Osteoblast (primary cell): ENCODE measurements at regions not wholly inside any gene's neighbourhood (a gene's known extent, or its start where the extent isn't known, plus 50 kb on each side); places are given as distances from the start of the nearest gene placed in this dataset.

Experiments used
- DNase-seq: peaks from one replicate; pipeline ENCODE4 v3.0.0; 2011; ENCODE audit warnings: low spot score, mixed read lengths; ENCODE audit not compliant: insufficient read length; ENCODE audit errors: missing footprints
- H2AFZ ChIP-seq: 2 replicates; pipeline ENCODE4 v1.6.0; 2011; ENCODE audit warnings: mild to moderate bottlenecking, low read length
- H3K27ac ChIP-seq: 2 replicates; pipeline ENCODE4 v1.5.1; 2011; ENCODE audit warnings: mild to moderate bottlenecking, low read depth, low read length, moderate library complexity
- H3K27me3 ChIP-seq: 2 replicates; pipeline ENCODE4 v1.6.0; 2012; ENCODE audit warnings: mild to moderate bottlenecking, control low read depth, inconsistent platforms, low read length, moderate library complexity; ENCODE audit not compliant: insufficient read depth
- H3K36me3 ChIP-seq: 2 replicates; pipeline ENCODE4 v1.5.1; 2011; ENCODE audit warnings: mild to moderate bottlenecking, low read length, control low read depth, moderate library complexity; ENCODE audit not compliant: insufficient read depth
- H3K4me1 ChIP-seq: 2 replicates; pipeline ENCODE4 v1.5.1; 2011; ENCODE audit warnings: mild to moderate bottlenecking, low read length, control low read depth, moderate library complexity; ENCODE audit not compliant: insufficient read depth
- H3K4me2 ChIP-seq: 2 replicates; pipeline ENCODE4 v1.6.0; 2011; ENCODE audit warnings: mild to moderate bottlenecking, low read length; ENCODE audit not compliant: insufficient read depth
- H3K4me3 ChIP-seq: fragments of 200-600 bp; sonication (generic); 3 replicates; pipeline ENCODE4 v1.5.1; 2012; ENCODE audit warnings: mild to moderate bottlenecking, low read length, inconsistent platforms; ENCODE audit not compliant: insufficient read depth
- H3K79me2 ChIP-seq: 2 replicates; pipeline ENCODE4 v1.6.0; 2012; ENCODE audit warnings: mild to moderate bottlenecking, low read length, control low read depth, inconsistent platforms; ENCODE audit not compliant: insufficient read depth
- H3K9me3 ChIP-seq: 2 replicates; pipeline ENCODE4 v1.5.1; 2011; ENCODE audit warnings: low read depth, low read length, control low read depth
- H4K20me1 ChIP-seq: 2 replicates; pipeline ENCODE4 v1.6.0; 2012; ENCODE audit warnings: mild to moderate bottlenecking, low read length, control low read depth; ENCODE audit not compliant: insufficient read depth
- TF ChIP-seq, protein P1 (sequence below): IDR thresholded peaks from 2 replicates; pipeline ENCODE4 v1.5.1; 2011; ENCODE audit warnings: mild to moderate bottlenecking, low read depth, low read length, moderate library complexity; ENCODE audit errors: extremely low read depth

- H3K27me3 ChIP-seq: no peaks in the 10 kb centered on the region
- no peak overlapping the region for H3K4me3 ChIP-seq
- no peaks in the 10 kb centered on the region for H3K9me3 ChIP-seq
- TF ChIP-seq, protein P1, sequence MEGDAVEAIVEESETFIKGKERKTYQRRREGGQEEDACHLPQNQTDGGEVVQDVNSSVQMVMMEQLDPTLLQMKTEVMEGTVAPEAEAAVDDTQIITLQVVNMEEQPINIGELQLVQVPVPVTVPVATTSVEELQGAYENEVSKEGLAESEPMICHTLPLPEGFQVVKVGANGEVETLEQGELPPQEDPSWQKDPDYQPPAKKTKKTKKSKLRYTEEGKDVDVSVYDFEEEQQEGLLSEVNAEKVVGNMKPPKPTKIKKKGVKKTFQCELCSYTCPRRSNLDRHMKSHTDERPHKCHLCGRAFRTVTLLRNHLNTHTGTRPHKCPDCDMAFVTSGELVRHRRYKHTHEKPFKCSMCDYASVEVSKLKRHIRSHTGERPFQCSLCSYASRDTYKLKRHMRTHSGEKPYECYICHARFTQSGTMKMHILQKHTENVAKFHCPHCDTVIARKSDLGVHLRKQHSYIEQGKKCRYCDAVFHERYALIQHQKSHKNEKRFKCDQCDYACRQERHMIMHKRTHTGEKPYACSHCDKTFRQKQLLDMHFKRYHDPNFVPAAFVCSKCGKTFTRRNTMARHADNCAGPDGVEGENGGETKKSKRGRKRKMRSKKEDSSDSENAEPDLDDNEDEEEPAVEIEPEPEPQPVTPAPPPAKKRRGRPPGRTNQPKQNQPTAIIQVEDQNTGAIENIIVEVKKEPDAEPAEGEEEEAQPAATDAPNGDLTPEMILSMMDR: no peak
- H3K27ac ChIP-seq: no peak overlapping the region
- H3K4me1 ChIP-seq: no peaks in the 10 kb centered on the region
- no peak overlapping the region for H3K4me2 ChIP-seq
- H3K36me3 ChIP-seq: no peaks in the 10 kb centered on the region
- no peaks in the 10 kb centered on the region for H4K20me1 ChIP-seq
- H3K79me2 ChIP-seq: no peaks in the 10 kb centered on the region
- no peak overlapping the region for H2AFZ ChIP-seq
- DNase-seq: peak; percentile 25
Observed at GRCh38 chr7:98040626-98041360, 50.8 kb upstream of the OCM2 start.

DNA sequence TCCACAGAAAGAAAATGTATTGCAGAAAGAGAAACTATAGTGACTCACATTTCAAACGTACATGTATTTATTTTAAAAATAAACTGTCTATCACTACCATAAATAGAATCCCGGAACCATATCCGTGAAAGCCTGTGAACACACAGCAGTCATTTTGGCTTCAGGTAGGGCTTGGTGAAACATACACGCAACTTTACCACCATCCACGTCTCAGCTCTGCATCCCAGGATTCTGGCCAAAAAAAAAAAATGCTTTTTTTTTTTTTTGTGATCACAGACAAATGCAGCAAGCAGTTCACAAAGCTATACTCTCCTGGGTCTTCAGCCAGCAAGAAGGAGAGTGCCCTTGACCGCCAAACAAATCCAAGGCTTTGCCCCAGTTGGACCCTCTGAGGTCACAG lies 56.8 kb upstream of the OCM2 start:
- no peaks in the 10 kb centered on the region for H3K79me2 ChIP-seq
- H2AFZ ChIP-seq: peak overlapping the region; percentile 47
- H3K4me3 ChIP-seq: no peak overlapping the region
- no peak overlapping the region for H3K27ac ChIP-seq
- no peak overlapping the region for H3K4me2 ChIP-seq
- H3K27me3 ChIP-seq: no peaks in the 10 kb centered on the region
- H3K9me3 ChIP-seq: no peaks in the 10 kb centered on the region
- DNase-seq: peak; percentile 5
- no peaks in the 10 kb centered on the region for H3K4me1 ChIP-seq
- TF ChIP-seq, protein P1: no peak
- no peaks in the 10 kb centered on the region for H3K36me3 ChIP-seq
- no peaks in the 10 kb centered on the region for H4K20me1 ChIP-seq

DNA sequence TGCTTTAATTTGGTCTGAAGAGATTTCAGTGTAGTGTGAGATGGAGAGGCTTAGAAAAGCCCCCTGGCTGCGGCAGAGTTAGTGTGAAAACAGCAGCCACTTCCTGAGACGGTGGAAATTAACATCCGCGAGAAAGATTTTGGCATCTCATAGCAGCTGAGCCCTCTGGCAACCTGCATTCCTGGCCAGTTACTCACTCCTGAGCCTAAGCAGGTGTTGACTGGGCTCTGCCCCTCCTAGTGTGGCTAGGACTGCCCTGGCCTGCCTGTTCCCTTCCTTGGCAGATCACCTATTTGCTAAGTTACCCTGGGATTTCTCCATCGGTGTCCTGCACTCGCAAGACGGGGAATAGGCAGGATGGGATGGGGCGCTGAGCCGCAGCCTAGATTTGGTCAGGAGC lies 57.6 kb upstream of the LMTK2 start:
- Histone ChIP-seq H2AFZ (no peak overlapping the region), H3K36me3 (no peaks in the 10 kb centered on the region), H3K79me2 (no peaks in the 10 kb centered on the region), H3K27me3 (no peaks in the 10 kb centered on the region), H3K4me1 (no peaks in the 10 kb centered on the region), H3K27ac (no peak overlapping the region), H3K4me2 (no peak overlapping the region), H4K20me1 (no peaks in the 10 kb centered on the region), H3K4me3 (no peak overlapping the region), H3K9me3 (no peaks in the 10 kb centered on the region)
- TF ChIP-seq, protein P1: no peak
- DNase-seq: no peak

DNA sequence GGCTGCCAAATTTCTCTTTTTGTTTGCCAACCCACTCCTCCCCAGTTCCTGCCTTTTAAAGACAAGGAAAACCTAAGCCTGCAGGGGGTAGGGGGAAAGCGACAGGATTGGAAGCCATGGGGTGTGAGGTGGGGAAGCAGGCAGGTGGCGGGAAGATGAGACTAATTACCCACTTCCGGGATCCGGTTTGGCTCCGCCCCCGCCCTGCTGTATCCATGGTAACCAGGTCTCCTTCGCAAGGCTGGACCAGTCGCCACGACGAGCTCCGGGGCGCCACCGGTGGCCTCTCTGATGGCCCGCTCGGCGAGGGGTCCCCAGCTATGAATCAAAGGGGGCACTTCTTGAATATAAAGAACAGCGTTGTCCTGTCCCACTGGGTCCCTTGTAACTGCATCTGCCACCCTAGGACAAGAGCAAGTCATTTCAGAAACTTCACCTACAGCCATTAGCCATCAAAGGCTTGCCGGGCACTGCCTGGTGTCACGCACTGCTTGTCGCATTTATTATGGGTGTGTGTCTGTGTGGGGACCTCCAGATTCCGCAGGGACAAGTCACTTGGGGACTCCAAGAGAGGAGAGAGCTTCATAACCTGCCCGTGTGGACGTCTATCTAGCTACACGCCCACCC lies 55.4 kb upstream of the LMTK2 start:
- H3K27me3 ChIP-seq: no peaks in the 10 kb centered on the region
- peak; percentile 39 for DNase-seq
- no peak overlapping the region for H2AFZ ChIP-seq
- H3K9me3 ChIP-seq: no peaks in the 10 kb centered on the region
- no peaks in the 10 kb centered on the region for H3K36me3 ChIP-seq
- no peak overlapping the region for H3K4me2 ChIP-seq
- H3K79me2 ChIP-seq: no peaks in the 10 kb centered on the region
- TF ChIP-seq, protein P1: no peak
- no peak overlapping the region for H3K4me3 ChIP-seq
- no peaks in the 10 kb centered on the region for H3K4me1 ChIP-seq
- H4K20me1 ChIP-seq: no peaks in the 10 kb centered on the region
- no peak overlapping the region for H3K27ac ChIP-seq
